GM18867 (cell line): ENCODE measurements at regions not wholly inside any gene's neighbourhood (a gene's known extent, or its start where the extent isn't known, plus 50 kb on each side); places are given as distances from the start of the nearest gene placed in this dataset.
A peak's percentile ranks its signal among the peaks of the same experiment; 100 is the strongest.

Experiments
- ATAC-seq: cut with Tn5 transposase; IDR thresholded peaks from one replicate; pipeline ENCODE4 v1.9.1; 2021; ENCODE audit warnings: mild to moderate bottlenecking, moderate library complexity; ENCODE audit not compliant: unreplicated experiment

- ATAC-seq, result no peak
These were observed 100.4 kb downstream of the IRF2BPL start for GRCh38 chr14:76927971-76928700.

- ATAC-seq, result peak; percentile 59
These were observed 100.5 kb downstream of the LRRC74A start for GRCh38 chr14:76926521-76927251.

- ATAC-seq, result no peak
These were observed 98.9 kb downstream of the LRRC74A start for GRCh38 chr14:76925097-76925441.

- no peak for ATAC-seq
These were observed 98.3 kb downstream of the LRRC74A start for GRCh38 chr14:76924371-76925096.

GRCh38 chr14:76923431-76924370, 97.5 kb downstream of the LRRC74A start:
- no peak for ATAC-seq

- ATAC-seq, result no peak
These were observed 96.4 kb downstream of the LRRC74A start for GRCh38 chr14:76922584-76922983.

- no peak for ATAC-seq
These were observed 95.9 kb downstream of the LRRC74A start for GRCh38 chr14:76922092-76922491.

GRCh38 chr14:76921088-76921399, 94.8 kb downstream of the LRRC74A start:
- no peak for ATAC-seq

GRCh38 chr14:76920331-76921087, 94.3 kb downstream of the LRRC74A start:
- no peak for ATAC-seq

GRCh38 chr14:76919431-76920330, 93.5 kb downstream of the LRRC74A start:
- no peak for ATAC-seq
